HL-60 (cell line): ENCODE measurements at regions not wholly inside any gene's neighbourhood (a gene's known extent, or its start where the extent isn't known, plus 50 kb on each side); places are given as distances from the start of the nearest gene placed in this dataset.

ENCODE experiments used
- DNase-seq, 2 experiments: peaks; one replicate each; pipeline ENCODE4 v3.0.0-alpha.2; 2010 to 2020; ENCODE audit warnings: low read depth in 1 of 2, low spot score in 1 of 2
- H3K27ac ChIP-seq: fragments of 250-450 bp; sonication (Bioruptor Pico); replicated peaks from 2 replicates; pipeline ENCODE4 v1.5.1; 2020; ENCODE audit warnings: mild to moderate bottlenecking, moderate library complexity
- H3K27me3 ChIP-seq: fragments of 250-450 bp; sonication (Bioruptor Pico); 2 replicates; pipeline ENCODE4 v1.5.1; 2021; ENCODE audit warnings: mild to moderate bottlenecking, moderate library complexity; ENCODE audit not compliant: insufficient read depth, poor library complexity, severe bottlenecking
- H3K4me3 ChIP-seq: replicated peaks from 2 replicates; pipeline ENCODE4 v1.5.1; 2011; ENCODE audit warnings: mild to moderate bottlenecking, control low read depth, low read length; ENCODE audit not compliant: insufficient read depth
- CTCF ChIP-seq: IDR thresholded peaks from one replicate; pipeline ENCODE4 v1.5.1; 2011; ENCODE audit warnings: low read length, control low read depth, inconsistent platforms; ENCODE audit not compliant: insufficient read depth
- GABPA ChIP-seq: IDR thresholded peaks from 2 replicates; pipeline ENCODE4 v1.6.1; 2012; ENCODE audit warnings: low read depth
- POLR2AphosphoS5 ChIP-seq: IDR thresholded peaks from 2 replicates; pipeline ENCODE4 v1.6.1; 2012; ENCODE audit warnings: low read depth
- REST ChIP-seq: IDR thresholded peaks from 2 replicates; pipeline ENCODE4 v1.6.1; 2012; ENCODE audit warnings: low read depth; ENCODE audit not compliant: insufficient replicate concordance
- SPI1 ChIP-seq: IDR thresholded peaks from 2 replicates; pipeline ENCODE4 v1.6.1; 2012; ENCODE audit warnings: low read depth, mild to moderate bottlenecking, borderline replicate concordance

- TF ChIP-seq REST (no peak), CTCF (no peak), POLR2AphosphoS5 (no peak), GABPA (no peak), SPI1 (no peak)
- no peak overlapping the region for H3K4me3 ChIP-seq
- no peak overlapping the region for H3K27ac ChIP-seq
- DNase-seq = no peak
- no peaks in the 10 kb centered on the region for H3K27me3 ChIP-seq
Observed at GRCh38 chr9:28155067-28155466, 581.8 kb upstream of the C9orf72 start.

GRCh38 chr9:28155671-28156070, 582.4 kb upstream of the C9orf72 start:
- no peak for TF ChIP-seq SPI1
- no peak for TF ChIP-seq REST
- no peak for TF ChIP-seq CTCF
- TF ChIP-seq POLR2AphosphoS5 = no peak
- no peak for TF ChIP-seq GABPA
- H3K27ac ChIP-seq = no peak overlapping the region

GRCh38 chr9:28158451-28158850, 585.2 kb upstream of the C9orf72 start:
- TF ChIP-seq CTCF (no peak), POLR2AphosphoS5 (no peak), SPI1 (no peak), GABPA (no peak), REST (no peak)
- DNase-seq = no peak
- H3K4me3 ChIP-seq = no peak overlapping the region
- H3K27me3 ChIP-seq = no peaks in the 10 kb centered on the region
- H3K27ac ChIP-seq = no peak overlapping the region

More at GRCh38 chr9:28155671-28156070, 582.4 kb upstream of the C9orf72 start:
- H3K27me3 ChIP-seq = no peaks in the 10 kb centered on the region
- no peak for DNase-seq
- H3K4me3 ChIP-seq = no peak overlapping the region
